ENCODE measurements at regions not wholly inside any gene's neighbourhood (a gene's known extent, or its start where the extent isn't known, plus 50 kb on each side); places are given as distances from the start of the nearest gene placed in this dataset.

GRCh38 chr3:83035704-83036010, 1274.2 kb upstream of the GBE1 start:
- TF ChIP-seq CTCF (IDR thresholded peaks at IDR 0.05; ENCODE audit: borderline replicate concordance, insufficient read depth, low read depth, low read length), result no peak
- H3K4me3 ChIP-seq (ENCODE audit: low read depth, low read length), result no peak overlapping the region

GRCh38 chr3:83034806-83035703, 1273.6 kb upstream of the GBE1 start:
- no peak for TF ChIP-seq CTCF (IDR thresholded peaks at IDR 0.05; ENCODE audit: borderline replicate concordance, insufficient read depth, low read depth, low read length)

GRCh38 chr3:83033133-83033532, 1271.7 kb upstream of the GBE1 start:
- no peak overlapping the region for H3K4me3 ChIP-seq (ENCODE audit: low read depth, low read length)
- TF ChIP-seq CTCF (IDR thresholded peaks at IDR 0.05; ENCODE audit: borderline replicate concordance, insufficient read depth, low read depth, low read length), result no peak

More at GRCh38 chr3:83034806-83035703, 1273.6 kb upstream of the GBE1 start:
- H3K4me3 ChIP-seq (ENCODE audit: low read depth, low read length), result no peak overlapping the region

GRCh38 chr3:83023086-83023485, 1261.6 kb upstream of the GBE1 start:
- H3K4me3 ChIP-seq (ENCODE audit: low read depth, low read length), result no peak overlapping the region
- no peak for TF ChIP-seq CTCF (IDR thresholded peaks at IDR 0.05; ENCODE audit: borderline replicate concordance, insufficient read depth, low read depth, low read length)

- no peak overlapping the region for H3K4me3 ChIP-seq (ENCODE audit: low read depth, low read length)
- no peak for TF ChIP-seq CTCF (IDR thresholded peaks at IDR 0.05; ENCODE audit: borderline replicate concordance, insufficient read depth, low read depth, low read length)
Measured at GRCh38 chr3:83011481-83011880, 1250.0 kb upstream of the GBE1 start.

GRCh38 chr3:83003917-83004316, 1242.5 kb upstream of the GBE1 start:
- no peak for TF ChIP-seq CTCF (IDR thresholded peaks at IDR 0.05; ENCODE audit: borderline replicate concordance, insufficient read depth, low read depth, low read length)

GRCh38 chr3:83002869-83003445, 1241.5 kb upstream of the GBE1 start:
- TF ChIP-seq CTCF (IDR thresholded peaks at IDR 0.05; ENCODE audit: borderline replicate concordance, insufficient read depth, low read depth, low read length), result no peak
- no peak overlapping the region for H3K4me3 ChIP-seq (ENCODE audit: low read depth, low read length)

More at GRCh38 chr3:83003917-83004316, 1242.5 kb upstream of the GBE1 start:
- H3K4me3 ChIP-seq (ENCODE audit: low read depth, low read length), result no peak overlapping the region

All from GM12875 (cell line).